22Rv1 (cell line): ENCODE measurements at regions not wholly inside any gene's neighbourhood (a gene's known extent, or its start where the extent isn't known, plus 50 kb on each side); places are given as distances from the start of the nearest gene placed in this dataset.

Experiments
- CTCF ChIP-seq: fragments of 450-650 bp; IDR thresholded peaks from 2 replicates; pipeline ENCODE4 v1.5.1; 2017; ENCODE audit warnings: mild to moderate bottlenecking
- ZFX ChIP-seq: fragments of 450-650 bp; IDR thresholded peaks from 2 replicates; pipeline ENCODE4 v1.6.1; 2017; ENCODE audit warnings: antibody characterized with exemption, borderline replicate concordance

- TF ChIP-seq CTCF, result no peak
- no peak for TF ChIP-seq ZFX
These were observed 425.5 kb upstream of the RIOK2 start for GRCh38 chr5:97608501-97608900.
